NCI-H510A treated with DMSO at 0.1 percent for 48 hours (cell line): ENCODE measurements at regions not wholly inside any gene's neighbourhood (a gene's known extent, or its start where the extent isn't known, plus 50 kb on each side); places are given as distances from the start of the nearest gene placed in this dataset.
A peak's percentile ranks its signal among the peaks of the same experiment; 100 is the strongest.

ENCODE experiments used
- DNase-seq: peaks from one replicate; lab custom pipeline; 2025; lab: John Stamatoyannopoulos, UW

- peak; percentile 50 for DNase-seq
These were observed 850.6 kb downstream of the CENPC start for GRCh38 chr4:66694739-66695138.

- DNase-seq, result no peak
These were observed 851.6 kb downstream of the CENPC start for GRCh38 chr4:66693694-66694093.

GRCh38 chr4:66691101-66691500 is 854.2 kb downstream of the CENPC start:
- DNase-seq, result no peak

- DNase-seq, result peak; percentile 61
These were observed 856.6 kb downstream of the CENPC start for GRCh38 chr4:66688674-66689073.

- DNase-seq, result no peak
These were observed 857.8 kb downstream of the CENPC start for GRCh38 chr4:66687459-66687858.

- DNase-seq, result peak; percentile 24
These were observed 863.3 kb downstream of the CENPC start for GRCh38 chr4:66681962-66682361.

GRCh38 chr4:66667249-66667648 is 878.1 kb downstream of the CENPC start:
- no peak for DNase-seq

- no peak for DNase-seq
These were observed 882.7 kb downstream of the CENPC start for GRCh38 chr4:66662620-66663019.

- no peak for DNase-seq
These were observed 886.5 kb downstream of the CENPC start for GRCh38 chr4:66658809-66659208.

GRCh38 chr4:66655505-66655904 is 889.8 kb downstream of the CENPC start:
- no peak for DNase-seq

- DNase-seq, result no peak
These were observed 891.4 kb downstream of the CENPC start for GRCh38 chr4:66653937-66654336.

GRCh38 chr4:66649236-66649635 is 896.1 kb downstream of the CENPC start:
- no peak for DNase-seq

- no peak for DNase-seq
These were observed 897.4 kb downstream of the CENPC start for GRCh38 chr4:66647926-66648325.

GRCh38 chr4:66647476-66647875 is 897.8 kb downstream of the CENPC start:
- DNase-seq, result no peak

GRCh38 chr4:66640233-66640990 is 904.9 kb downstream of the CENPC start:
- DNase-seq, result no peak

- no peak for DNase-seq
These were observed 905.9 kb downstream of the CENPC start for GRCh38 chr4:66639361-66639760.

GRCh38 chr4:66636349-66636748 is 909.0 kb downstream of the CENPC start:
- no peak for DNase-seq

GRCh38 chr4:66633477-66633876 is 911.8 kb downstream of the CENPC start:
- DNase-seq, result no peak

GRCh38 chr4:66629927-66630326 is 915.4 kb downstream of the CENPC start:
- no peak for DNase-seq

- DNase-seq, result no peak
These were observed 917.2 kb downstream of the CENPC start for GRCh38 chr4:66628146-66628545.

- no peak for DNase-seq
These were observed 919.8 kb downstream of the CENPC start for GRCh38 chr4:66625480-66625879.

GRCh38 chr4:66613591-66613990 is 931.7 kb downstream of the CENPC start:
- DNase-seq, result no peak

GRCh38 chr4:66609014-66609413 is 936.3 kb downstream of the CENPC start:
- DNase-seq, result no peak

GRCh38 chr4:66606908-66607307 is 936.6 kb upstream of the EPHA5 start:
- DNase-seq, result no peak
